ENCODE measurements at regions not wholly inside any gene's neighbourhood (a gene's known extent, or its start where the extent isn't known, plus 50 kb on each side); places are given as distances from the start of the nearest gene placed in this dataset.
"Not testable (repeated sequence)": the region's sequence is repeated elsewhere in the genome, so short reads cannot be mapped to it uniquely, and the experiment has no call there.

DNA sequence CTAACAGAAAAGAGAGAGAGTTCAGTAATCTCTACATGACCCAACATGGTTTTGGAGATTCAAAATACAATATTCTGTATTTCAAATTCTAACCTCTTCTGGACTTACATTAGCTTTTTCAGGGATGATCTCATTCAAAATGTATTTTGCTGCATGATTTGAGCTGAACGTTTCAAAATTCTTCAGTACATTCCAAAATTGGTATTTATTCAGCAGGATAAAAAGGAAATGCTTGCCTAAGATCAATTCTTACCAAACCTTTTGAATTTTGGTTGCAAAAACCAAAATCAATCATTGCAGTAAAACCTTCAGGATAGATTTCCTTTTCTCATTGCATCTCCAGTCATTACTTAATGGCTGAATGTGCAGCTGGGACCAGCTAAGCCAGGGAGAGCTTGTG, 1761.3 kb upstream of the SEL1L start:
- no peak overlapping the region for H3K4me3 ChIP-seq
- H3K9me3 ChIP-seq = no peaks in the 10 kb centered on the region
- no peaks in the 10 kb centered on the region for H3K4me1 ChIP-seq (ENCODE audit: insufficient read depth)
- H3K27ac ChIP-seq = no peak overlapping the region
- H3K36me3 ChIP-seq = no peaks in the 10 kb centered on the region
- WGBS, 3 donors = 4 to 6% (median 5%) methylated on average over 1 of the region's 1 CpG
- no peak for TF ChIP-seq POLR2A (IDR thresholded peaks at IDR 0.05)
- no peak for TF ChIP-seq CTCF (IDR thresholded peaks at IDR 0.05)
- TF ChIP-seq EP300 (IDR thresholded peaks at IDR 0.05) = no peak
- no peak for DNase-seq
- intact Hi-C loops (cut with DNase I) = no loop called here
- H3K27me3 ChIP-seq = no peaks in the 10 kb centered on the region

DNA sequence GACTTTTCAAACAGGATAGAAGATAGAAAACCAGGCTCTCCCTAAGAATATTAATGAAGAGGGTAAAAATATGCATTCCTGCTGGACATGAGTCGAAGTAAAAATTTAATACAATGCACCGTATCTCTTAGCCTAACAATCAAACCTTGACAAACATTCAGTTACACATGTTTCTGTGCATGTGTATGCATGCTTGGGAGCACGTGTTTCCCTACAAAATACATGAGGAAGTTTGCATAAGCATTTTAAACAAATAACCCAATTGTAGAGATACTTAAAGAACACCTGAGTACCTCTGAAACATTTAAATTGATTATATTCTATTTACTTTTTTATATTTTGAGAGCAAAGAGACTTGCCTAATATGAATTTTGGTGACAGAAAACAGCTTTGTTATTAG, 1763.7 kb upstream of the SEL1L start:
- no peaks in the 10 kb centered on the region for H3K27me3 ChIP-seq
- 72 to 87% (median 84%) methylated on average over 3 of the region's 3 CpGs for WGBS, 3 donors
- intact Hi-C loops (cut with DNase I) = no loop called here
- no peak overlapping the region for H3K27ac ChIP-seq
- no peaks in the 10 kb centered on the region for H3K9me3 ChIP-seq
- H3K4me1 ChIP-seq (ENCODE audit: insufficient read depth) = no peaks in the 10 kb centered on the region
- TF ChIP-seq EP300 (IDR thresholded peaks at IDR 0.05) = no peak
- no peak for TF ChIP-seq POLR2A (IDR thresholded peaks at IDR 0.05)
- no peak for TF ChIP-seq CTCF (IDR thresholded peaks at IDR 0.05)
- no peak overlapping the region for H3K4me3 ChIP-seq
- H3K36me3 ChIP-seq = no peaks in the 10 kb centered on the region
- no peak for DNase-seq

- H3K4me1 ChIP-seq (ENCODE audit: insufficient read depth); H3K27ac ChIP-seq; DNase-seq; intact Hi-C loops (cut with DNase I); H3K9me3 ChIP-seq; H3K27me3 ChIP-seq; H3K36me3 ChIP-seq; H3K4me3 ChIP-seq: not testable (repeated sequence)
- 74 to 80% (median 79%) methylated on average over 2 of the region's 2 CpGs for WGBS, 3 donors
Measured at GRCh38 chr14:83298016-83298415, 1764.4 kb upstream of the SEL1L start.

DNA sequence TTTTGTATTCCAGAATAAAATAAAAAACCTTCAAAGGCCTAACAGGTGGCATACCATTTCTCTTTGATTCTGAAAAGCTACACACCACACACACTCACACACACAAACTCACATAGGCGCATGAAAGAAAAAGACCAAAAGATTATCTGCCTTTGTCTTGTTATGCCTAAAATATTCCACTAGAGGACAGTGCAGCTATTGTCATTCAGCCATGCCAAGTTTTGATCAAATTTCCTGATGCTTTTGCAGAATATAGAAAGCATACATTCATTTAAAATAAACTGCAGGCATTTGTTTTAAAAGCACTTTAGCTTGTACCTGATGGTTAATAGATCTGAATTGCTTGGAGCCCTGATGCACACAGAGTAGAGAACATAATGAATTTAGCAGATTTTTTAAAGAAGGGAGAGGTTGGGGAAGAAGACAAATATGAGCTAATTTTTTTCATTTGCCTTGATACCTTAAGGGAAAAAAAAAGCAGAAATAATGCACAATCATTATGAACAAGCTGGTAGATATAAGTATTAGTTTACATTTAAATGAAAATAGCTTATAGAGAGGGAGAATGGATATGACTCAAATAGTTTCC, 1766.9 kb upstream of the SEL1L start:
- 28 to 55% (median 49%) methylated on average over 1 of the region's 1 CpG for WGBS, 3 donors
- intact Hi-C loops (cut with DNase I) = no loop called here
- no peak for DNase-seq

More for the DNA sequence above, 1766.9 kb upstream of the SEL1L start:
- no peak overlapping the region for H3K4me3 ChIP-seq
- no peaks in the 10 kb centered on the region for H3K36me3 ChIP-seq
- no peaks in the 10 kb centered on the region for H3K4me1 ChIP-seq (ENCODE audit: insufficient read depth)
- H3K27me3 ChIP-seq = no peaks in the 10 kb centered on the region
- no peaks in the 10 kb centered on the region for H3K9me3 ChIP-seq
- TF ChIP-seq CTCF (IDR thresholded peaks at IDR 0.05) = peak; percentile 35 to 62 (median 51)
- TF ChIP-seq EP300 (IDR thresholded peaks at IDR 0.05) = no peak
- H3K27ac ChIP-seq = no peak overlapping the region

All from ovary (tissue), 7 donors.